AG04450 (cell line): ENCODE measurements at regions not wholly inside any gene's neighbourhood (a gene's known extent, or its start where the extent isn't known, plus 50 kb on each side); places are given as distances from the start of the nearest gene placed in this dataset.

Source experiments
- CTCF ChIA-PET: fragments of 300-600, 350-600 bp; formaldehyde crosslinking; extraction: SDS; loops from one replicate; lab custom pipeline; 2022; ENCODE audit warnings: antibody characterized with exemption, inconsistent platforms; lab: Charles Lee
- POLR2A ChIA-PET: fragments of 350-600 bp; formaldehyde crosslinking; extraction: SDS; loops from one replicate; lab custom pipeline; 2021; ENCODE audit warnings: antibody characterized with exemption, inconsistent platforms; lab: Yijun Ruan, JAX
- DNase-seq: peaks from one replicate; pipeline ENCODE4 v3.0.0-alpha.2; 2011; ENCODE audit warnings: low read depth, low spot score
- H3K27ac ChIP-seq: one replicate; pipeline ENCODE4 v1.5.1; 2012; ENCODE audit warnings: low read depth, low read length, control low read depth
- H3K27me3 ChIP-seq: one replicate; pipeline ENCODE4 v1.6.0; 2012; ENCODE audit warnings: low read length; ENCODE audit not compliant: control insufficient read depth, insufficient read depth
- H3K4me3 ChIP-seq: 2 replicates; pipeline ENCODE4 v1.5.1; 2011; ENCODE audit warnings: mild to moderate bottlenecking, low read depth, low read length, control low read depth
- H3K9me3 ChIP-seq: 2 replicates; pipeline ENCODE4 v1.5.1; 2012; ENCODE audit warnings: low read length; ENCODE audit not compliant: control insufficient read depth, insufficient read depth
- CTCF ChIP-seq: IDR thresholded peaks from 2 replicates; pipeline ENCODE4 v1.5.1; 2011; ENCODE audit warnings: low read depth, low read length, control low read depth, inconsistent platforms

DNA sequence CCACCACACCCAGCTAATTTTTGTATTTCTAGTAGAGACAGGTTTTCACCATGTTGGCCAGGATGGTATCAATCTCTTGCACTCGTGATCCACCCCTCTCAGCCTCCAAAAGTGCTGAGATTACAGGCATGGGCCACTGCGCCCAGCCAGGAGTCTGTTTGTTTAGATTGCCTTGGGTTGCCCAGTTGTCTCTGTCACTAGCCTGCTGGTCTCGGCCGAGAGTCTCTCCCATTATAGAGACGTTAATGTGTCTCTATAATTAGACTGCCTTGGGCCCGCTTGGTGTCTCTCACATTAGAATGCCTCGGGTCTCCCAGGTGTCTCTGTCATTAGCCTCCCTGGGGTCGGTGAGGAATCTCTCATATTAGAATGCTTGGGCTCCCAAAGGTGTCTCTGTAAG, 1533.6 kb downstream of the UQCRFS1 start:
- Histone ChIP-seq H3K4me3 (no peak overlapping the region), H3K27ac (no peak overlapping the region), H3K27me3 (no peaks in the 10 kb centered on the region), H3K9me3 (peaks cover 28% of the 10 kb centered on the region; the same call in 1 of the 2 replicates)
- CTCF ChIA-PET, result no interaction called here
- no peak for TF ChIP-seq CTCF
- DNase-seq, result no peak
- POLR2A ChIA-PET, result no interaction called here

GRCh38 chr19:27676877-27677276, 1536.1 kb downstream of the UQCRFS1 start:
- Histone ChIP-seq H3K4me3 (no peak overlapping the region), H3K9me3 (peaks cover 43% of the 10 kb centered on the region; the same call in 1 of the 2 replicates), H3K27me3 (no peaks in the 10 kb centered on the region), H3K27ac (no peak overlapping the region)
- TF ChIP-seq CTCF, result no peak
- ChIA-PET CTCF (no interaction called here), POLR2A (no interaction called here)
- no peak for DNase-seq

GRCh38 chr19:27676334-27676733, 1536.6 kb downstream of the UQCRFS1 start:
- TF ChIP-seq CTCF, result no peak
- H3K27me3 ChIP-seq, result no peaks in the 10 kb centered on the region
- no peak for DNase-seq
- no peak overlapping the region for H3K27ac ChIP-seq
- H3K4me3 ChIP-seq, result no peak overlapping the region
- ChIA-PET POLR2A (no interaction called here), CTCF (no interaction called here)
- peaks cover 43% of the 10 kb centered on the region; the same call in 1 of the 2 replicates for H3K9me3 ChIP-seq

- Histone ChIP-seq H3K27ac (no peak overlapping the region), H3K9me3 (peaks cover 46% of the 10 kb centered on the region; the same call in 1 of the 2 replicates), H3K27me3 (no peaks in the 10 kb centered on the region), H3K4me3 (no peak overlapping the region)
- ChIA-PET POLR2A (no interaction called here), CTCF (no interaction called here)
- TF ChIP-seq CTCF, result no peak
- DNase-seq, result no peak
Measured at GRCh38 chr19:27675771-27676170, 1537.2 kb downstream of the UQCRFS1 start.

DNA sequence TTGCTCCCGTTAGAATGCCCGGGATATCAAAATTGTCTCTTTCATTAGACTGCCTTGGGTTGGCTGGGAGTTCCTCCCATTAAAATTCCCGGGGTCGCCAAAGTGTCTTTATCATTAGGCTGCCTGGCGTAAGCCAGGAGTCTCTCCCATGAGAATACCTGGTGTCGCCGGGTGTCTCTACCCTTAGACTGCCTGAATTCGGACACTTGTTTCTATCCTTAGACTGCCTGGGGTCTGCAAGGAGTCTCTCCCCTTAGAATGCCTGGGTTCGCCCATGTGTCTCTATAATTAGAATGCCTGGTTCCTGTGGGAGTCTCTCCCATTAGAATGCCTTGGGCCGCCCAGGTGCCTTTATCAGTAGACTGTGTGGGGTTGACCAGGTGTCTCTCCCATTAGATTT, 1538.2 kb downstream of the UQCRFS1 start:
- H3K27me3 ChIP-seq, result no peaks in the 10 kb centered on the region
- no peak for TF ChIP-seq CTCF
- ChIA-PET POLR2A (no interaction called here), CTCF (no interaction called here)
- H3K27ac ChIP-seq, result no peak overlapping the region
- peaks cover 46% of the 10 kb centered on the region; the same call in 1 of the 2 replicates for H3K9me3 ChIP-seq
- no peak overlapping the region for H3K4me3 ChIP-seq
- DNase-seq, result no peak
